ENCODE measurements at regions not wholly inside any gene's neighbourhood (a gene's known extent, or its start where the extent isn't known, plus 50 kb on each side); places are given as distances from the start of the nearest gene placed in this dataset.

DNA sequence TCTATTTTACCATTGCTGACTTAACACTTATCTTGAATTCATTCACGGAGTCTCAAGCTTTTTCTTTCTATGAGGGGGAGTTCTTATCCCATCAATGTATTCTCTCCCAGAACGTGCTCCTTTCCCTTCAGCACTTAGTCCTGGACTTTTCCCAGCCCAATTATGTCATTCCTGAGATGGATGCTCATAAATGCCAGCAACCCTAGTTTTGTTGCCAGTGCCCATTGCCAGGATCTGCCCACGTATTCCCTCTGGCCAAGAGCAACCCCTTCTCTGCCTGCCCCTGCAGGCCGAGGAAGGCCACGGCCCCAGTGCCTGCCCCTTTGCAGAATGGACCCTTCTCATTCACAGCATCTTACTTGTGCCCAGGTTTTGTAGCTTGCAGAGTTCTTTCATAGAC is 67.4 kb upstream of the PPP1R3C start:
- DNase-seq, result no peak
- H2AFZ ChIP-seq (ENCODE audit: low read length), result no peak overlapping the region
- no peak overlapping the region for H4K91ac ChIP-seq (ENCODE audit: insufficient read length, low read depth, low read length)
- H3K18ac ChIP-seq (ENCODE audit: insufficient read length, low read depth, low read length), result no peak overlapping the region
- H3K4me1 ChIP-seq (ENCODE audit: insufficient read depth, low read length), result no peaks in the 10 kb centered on the region
- no peaks in the 10 kb centered on the region for H4K20me1 ChIP-seq (ENCODE audit: control insufficient read depth, insufficient read depth, insufficient read length)
- H4K5ac ChIP-seq (ENCODE audit: insufficient read length, low read depth, low read length), result no peak overlapping the region
- no peaks in the 10 kb centered on the region for H3K79me2 ChIP-seq (ENCODE audit: insufficient read depth, low read length)
- H3K27me3 ChIP-seq (ENCODE audit: insufficient read depth, low read length), result no peaks in the 10 kb centered on the region
- no peaks in the 10 kb centered on the region for H3K9me3 Mint-ChIP-seq
- no peak overlapping the region for H4K8ac ChIP-seq (replicated peaks; ENCODE audit: insufficient read length, low read depth, low read length)
- H2BK20ac ChIP-seq (ENCODE audit: low read depth, low read length, poor library complexity, severe bottlenecking), result no peak overlapping the region
- no peaks in the 10 kb centered on the region for H3K9me3 ChIP-seq (ENCODE audit: control insufficient read depth, low read depth, low read length)
- no peak overlapping the region for H2BK120ac ChIP-seq (ENCODE audit: low read depth, low read length, poor library complexity, severe bottlenecking)
- H3K27me3 Mint-ChIP-seq (ENCODE audit: low read depth), result peaks cover 4% of the 10 kb centered on the region
- TF ChIP-seq, protein P1, sequence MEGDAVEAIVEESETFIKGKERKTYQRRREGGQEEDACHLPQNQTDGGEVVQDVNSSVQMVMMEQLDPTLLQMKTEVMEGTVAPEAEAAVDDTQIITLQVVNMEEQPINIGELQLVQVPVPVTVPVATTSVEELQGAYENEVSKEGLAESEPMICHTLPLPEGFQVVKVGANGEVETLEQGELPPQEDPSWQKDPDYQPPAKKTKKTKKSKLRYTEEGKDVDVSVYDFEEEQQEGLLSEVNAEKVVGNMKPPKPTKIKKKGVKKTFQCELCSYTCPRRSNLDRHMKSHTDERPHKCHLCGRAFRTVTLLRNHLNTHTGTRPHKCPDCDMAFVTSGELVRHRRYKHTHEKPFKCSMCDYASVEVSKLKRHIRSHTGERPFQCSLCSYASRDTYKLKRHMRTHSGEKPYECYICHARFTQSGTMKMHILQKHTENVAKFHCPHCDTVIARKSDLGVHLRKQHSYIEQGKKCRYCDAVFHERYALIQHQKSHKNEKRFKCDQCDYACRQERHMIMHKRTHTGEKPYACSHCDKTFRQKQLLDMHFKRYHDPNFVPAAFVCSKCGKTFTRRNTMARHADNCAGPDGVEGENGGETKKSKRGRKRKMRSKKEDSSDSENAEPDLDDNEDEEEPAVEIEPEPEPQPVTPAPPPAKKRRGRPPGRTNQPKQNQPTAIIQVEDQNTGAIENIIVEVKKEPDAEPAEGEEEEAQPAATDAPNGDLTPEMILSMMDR (conservative IDR thresholded peaks at IDR 0.05), result no peak
- H3K56ac ChIP-seq (ENCODE audit: insufficient read length, low read depth, low read length), result no peak overlapping the region
- no peak overlapping the region for H3K9ac ChIP-seq (ENCODE audit: extremely low read depth, insufficient read length, low read length)
- no peak overlapping the region for H3K23ac ChIP-seq (ENCODE audit: insufficient read length, low read depth, low read length)
- no peaks in the 10 kb centered on the region for H3K4me1 Mint-ChIP-seq
- no peak overlapping the region for H2BK5ac ChIP-seq (ENCODE audit: insufficient read length, low read length)
- no peak overlapping the region for H3K14ac ChIP-seq (ENCODE audit: insufficient read depth, low read length)
- no peaks in the 10 kb centered on the region for H3K79me1 ChIP-seq (ENCODE audit: insufficient read depth, low read depth, low read length, poor library complexity, severe bottlenecking)
- no peak overlapping the region for H2BK12ac ChIP-seq (ENCODE audit: insufficient read length, low read depth, low read length)
- H3T11ph ChIP-seq (ENCODE audit: low read length), result no peak overlapping the region
- H2AK5ac ChIP-seq (ENCODE audit: insufficient read length, low read length), result no peak overlapping the region
- H3K23me2 ChIP-seq (ENCODE audit: insufficient read length, low read depth, low read length, poor library complexity, severe bottlenecking), result no peaks in the 10 kb centered on the region
- H2BK15ac ChIP-seq (ENCODE audit: low read depth, low read length), result no peak overlapping the region
- no peaks in the 10 kb centered on the region for H3K36me3 Mint-ChIP-seq (ENCODE audit: insufficient read depth in 1 of 3, low read depth in 3 of 3)
- H3K27ac ChIP-seq (ENCODE audit: insufficient read length, low read depth, low read length), result no peak overlapping the region
- H3K4me3 Mint-ChIP-seq, result no peak overlapping the region
- no peak overlapping the region for H3K4ac ChIP-seq (ENCODE audit: low read depth, low read length)
- H3K4me2 ChIP-seq (ENCODE audit: insufficient read depth, insufficient read length, low read length), result no peak overlapping the region
- no peak overlapping the region for H3K27ac Mint-ChIP-seq
- no CpG with 5 or more reads among the region's 5 CpGs for WGBS (ENCODE audit: extremely low coverage, insufficient read length, low lambda C conversion rate)
